Lower leg skin (tissue), 3 donors: ENCODE measurements at regions not wholly inside any gene's neighbourhood (a gene's known extent, or its start where the extent isn't known, plus 50 kb on each side); places are given as distances from the start of the nearest gene placed in this dataset.
"Not testable (repeated sequence)": the region's sequence is repeated elsewhere in the genome, so short reads cannot be mapped to it uniquely, and the experiment has no call there.

ENCODE experiments used
- POLR2A ChIP-seq, 2 donors: fragments of 450-650 bp; IDR thresholded peaks; one replicate each; pipeline ENCODE4 v1.6.1; 2016 to 2017; ENCODE audit warnings: antibody characterized with exemption in 2 of 2, mild to moderate bottlenecking in 1 of 2, moderate library complexity in 1 of 2
- TF ChIP-seq, protein P1 (sequence below), 3 donors: fragments of 450-650 bp; IDR thresholded peaks; one replicate each; pipeline ENCODE4 v1.5.1; 2016; ENCODE audit warnings: antibody characterized with exemption in 3 of 3, mild to moderate bottlenecking in 3 of 3, moderate library complexity in 2 of 3

DNA sequence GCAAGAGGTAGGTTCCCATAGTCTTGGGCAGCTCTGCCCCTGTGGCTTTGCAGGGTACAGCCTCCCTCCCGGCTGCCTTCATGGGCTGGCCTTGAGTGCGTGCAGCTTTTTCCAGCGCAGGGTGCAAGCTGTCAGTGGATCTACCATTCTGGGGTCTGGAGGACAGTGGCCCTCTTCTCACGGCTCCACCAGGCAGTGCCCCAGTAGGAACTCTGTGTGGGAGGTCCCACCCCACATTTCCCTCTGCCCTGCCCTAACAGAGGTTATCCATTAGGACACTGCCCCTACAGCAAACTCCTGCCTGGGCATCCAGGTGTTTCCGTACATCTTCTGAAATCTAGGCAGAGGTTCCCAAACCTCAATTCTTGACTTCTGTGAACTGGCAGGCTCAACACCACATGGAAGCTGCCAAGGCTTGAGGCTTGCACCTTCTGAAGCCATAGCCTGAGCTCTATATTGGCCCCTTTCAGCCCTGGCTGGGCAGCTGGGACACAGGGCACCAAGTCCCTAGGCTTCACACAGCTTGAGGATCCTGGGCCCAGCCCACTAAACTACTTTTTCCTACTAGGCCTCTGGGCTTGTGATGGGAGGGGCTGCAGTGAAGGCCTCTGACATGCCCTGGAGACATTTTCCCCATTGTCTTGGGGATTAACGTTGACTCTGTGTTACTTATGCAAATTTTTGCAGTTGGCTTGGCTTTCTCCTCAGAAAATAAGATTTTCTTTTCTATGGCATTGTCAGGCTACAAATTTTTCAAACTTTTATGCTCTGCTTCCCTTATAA lies 482.7 kb downstream of the CNTN3 start:
- TF ChIP-seq, protein P1, sequence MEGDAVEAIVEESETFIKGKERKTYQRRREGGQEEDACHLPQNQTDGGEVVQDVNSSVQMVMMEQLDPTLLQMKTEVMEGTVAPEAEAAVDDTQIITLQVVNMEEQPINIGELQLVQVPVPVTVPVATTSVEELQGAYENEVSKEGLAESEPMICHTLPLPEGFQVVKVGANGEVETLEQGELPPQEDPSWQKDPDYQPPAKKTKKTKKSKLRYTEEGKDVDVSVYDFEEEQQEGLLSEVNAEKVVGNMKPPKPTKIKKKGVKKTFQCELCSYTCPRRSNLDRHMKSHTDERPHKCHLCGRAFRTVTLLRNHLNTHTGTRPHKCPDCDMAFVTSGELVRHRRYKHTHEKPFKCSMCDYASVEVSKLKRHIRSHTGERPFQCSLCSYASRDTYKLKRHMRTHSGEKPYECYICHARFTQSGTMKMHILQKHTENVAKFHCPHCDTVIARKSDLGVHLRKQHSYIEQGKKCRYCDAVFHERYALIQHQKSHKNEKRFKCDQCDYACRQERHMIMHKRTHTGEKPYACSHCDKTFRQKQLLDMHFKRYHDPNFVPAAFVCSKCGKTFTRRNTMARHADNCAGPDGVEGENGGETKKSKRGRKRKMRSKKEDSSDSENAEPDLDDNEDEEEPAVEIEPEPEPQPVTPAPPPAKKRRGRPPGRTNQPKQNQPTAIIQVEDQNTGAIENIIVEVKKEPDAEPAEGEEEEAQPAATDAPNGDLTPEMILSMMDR (IDR thresholded peaks at IDR 0.05), result not testable (repeated sequence)
- not testable (repeated sequence) for TF ChIP-seq POLR2A (IDR thresholded peaks at IDR 0.05)
